Epithelial cell of esophagus (primary cell): ENCODE measurements at regions not wholly inside any gene's neighbourhood (a gene's known extent, or its start where the extent isn't known, plus 50 kb on each side); places are given as distances from the start of the nearest gene placed in this dataset.
A peak's percentile ranks its signal among the peaks of the same experiment; 100 is the strongest.

Source experiments
- DNase-seq: peaks from one replicate; pipeline ENCODE4 v3.0.0; 2010; ENCODE audit warnings: low read depth
- H3K4me3 ChIP-seq: 2 replicates; pipeline ENCODE4 v1.5.1; 2011; ENCODE audit warnings: mild to moderate bottlenecking, low read length, control low read depth
- CTCF ChIP-seq: IDR thresholded peaks from 2 replicates; pipeline ENCODE4 v1.5.1; 2011; ENCODE audit warnings: low read depth, mild to moderate bottlenecking, low read length, control low read depth, inconsistent platforms; ENCODE audit not compliant: insufficient read depth; ENCODE audit errors: missing control alignments

DNA sequence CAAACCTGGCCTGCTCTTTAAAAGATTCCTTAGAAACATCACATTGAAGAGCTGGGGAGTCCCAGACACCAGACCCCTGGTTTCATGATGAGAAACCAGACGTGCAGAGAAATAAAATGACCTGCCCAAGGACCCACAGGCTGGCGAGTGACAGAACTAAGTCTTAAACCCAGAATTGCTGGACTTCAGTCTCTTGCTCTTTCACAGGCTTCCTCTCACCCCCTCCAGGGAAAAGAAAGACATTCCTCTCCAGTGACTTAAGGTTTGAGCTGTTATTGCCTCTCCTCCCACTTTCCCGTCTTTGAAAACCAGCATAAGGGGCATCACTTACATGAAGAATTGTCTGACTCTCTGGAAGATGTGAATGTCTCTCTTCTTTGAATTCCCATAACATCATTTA, 535.2 kb downstream of the IRX1 start:
- H3K4me3 ChIP-seq, result no peak overlapping the region
- no peak for TF ChIP-seq CTCF
- no peak for DNase-seq

- no peak overlapping the region for H3K4me3 ChIP-seq
- no peak for TF ChIP-seq CTCF
- peak; percentile 23 for DNase-seq
Observed at GRCh38 chr5:4137781-4138180, 542.1 kb downstream of the IRX1 start.

- DNase-seq, result no peak
- no peak overlapping the region for H3K4me3 ChIP-seq
- TF ChIP-seq CTCF, result no peak
Observed at GRCh38 chr5:4142842-4143241, 547.2 kb downstream of the IRX1 start.

- H3K4me3 ChIP-seq, result no peak overlapping the region
- TF ChIP-seq CTCF, result no peak
- no peak for DNase-seq
Observed at GRCh38 chr5:4144411-4145007, 548.9 kb downstream of the IRX1 start.

DNA sequence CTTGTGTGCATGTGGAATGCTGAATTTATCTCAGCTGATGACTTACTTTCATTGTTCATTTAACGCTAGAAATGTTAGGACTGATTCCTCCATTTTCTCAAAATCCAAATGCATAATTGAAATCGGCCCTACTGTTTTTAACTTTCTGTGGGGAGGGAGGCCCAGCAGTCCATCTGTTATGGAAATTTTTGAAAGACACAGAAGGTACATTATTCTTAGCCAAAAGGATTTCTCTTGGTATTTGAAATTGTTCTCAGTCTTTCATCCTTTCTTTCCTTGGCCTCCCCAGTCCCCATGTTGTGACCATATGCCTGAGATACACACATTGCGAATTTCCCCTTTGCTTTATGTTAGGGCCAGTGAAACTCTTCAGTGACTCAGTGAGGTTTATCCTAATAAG, 549.9 kb downstream of the IRX1 start:
- TF ChIP-seq CTCF, result no peak
- no peak overlapping the region for H3K4me3 ChIP-seq
- no peak for DNase-seq

- no peak for TF ChIP-seq CTCF
- no peak overlapping the region for H3K4me3 ChIP-seq
- no peak for DNase-seq
Observed at GRCh38 chr5:4148009-4148408, 552.4 kb downstream of the IRX1 start.

DNA sequence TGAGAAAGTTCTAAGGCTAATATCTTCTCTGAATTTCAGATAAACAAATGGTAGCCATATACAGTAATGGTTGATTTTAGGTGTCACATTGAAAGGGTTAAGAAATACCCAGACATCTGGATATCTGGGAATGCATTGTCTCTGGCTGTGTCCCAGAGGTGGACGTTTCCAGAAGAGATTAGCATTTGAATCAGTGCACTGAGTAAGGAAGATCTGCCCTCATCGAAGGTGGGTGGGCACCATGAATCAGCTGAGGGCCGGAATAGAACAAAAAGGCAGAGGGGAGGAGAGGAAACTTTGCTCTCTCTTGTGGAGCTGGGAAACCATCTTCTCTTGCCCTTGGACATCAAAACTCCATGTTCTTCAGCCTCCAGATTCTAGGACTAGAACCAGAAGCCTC, 554.4 kb downstream of the IRX1 start:
- DNase-seq, result no peak
- no peak for TF ChIP-seq CTCF
- H3K4me3 ChIP-seq, result no peak overlapping the region
